ENCODE measurements at regions not wholly inside any gene's neighbourhood (a gene's known extent, or its start where the extent isn't known, plus 50 kb on each side); places are given as distances from the start of the nearest gene placed in this dataset.

DNA sequence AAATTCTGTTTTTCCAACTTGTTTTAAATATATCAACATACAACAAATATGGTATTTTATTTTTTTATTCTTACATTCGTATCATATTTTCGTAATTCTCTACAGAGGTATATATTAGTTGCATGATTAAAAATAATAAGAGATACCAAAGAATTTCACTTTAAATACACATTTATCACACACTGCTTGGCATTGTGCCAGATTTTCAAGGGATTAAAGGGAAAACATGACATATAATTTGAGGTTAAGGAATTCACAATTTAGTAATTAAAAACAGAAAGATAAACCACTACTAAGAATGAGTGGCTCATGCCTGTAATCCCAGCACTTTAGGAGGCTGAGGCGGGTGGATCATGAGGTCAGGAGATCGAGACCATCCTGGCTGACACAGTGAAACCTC lies 484.7 kb upstream of the SORCS1 start:
- WGBS, result 84% methylated on average over 4 of the region's 4 CpGs
- Histone ChIP-seq H3K9ac (ENCODE audit: low read depth in 1 of 2, low read length in 2 of 2) (no peak overlapping the region), H3K4me3 (ENCODE audit: low read depth in 1 of 3, low read length in 3 of 3) (no peak overlapping the region), H3K9me3 (ENCODE audit: control insufficient read depth in 4 of 4, low read length in 3 of 4) (no peaks in the 10 kb centered on the region), H3K27ac (ENCODE audit: low read depth in 1 of 2, low read length in 2 of 2) (no peak overlapping the region), H3K27me3 (ENCODE audit: control insufficient read depth in 4 of 4, insufficient read depth in 4 of 4, low read length in 3 of 4) (peaks cover 0 to 5% (median 0%) of the 10 kb centered on the region in 4 donors), H3K36me3 (ENCODE audit: control insufficient read depth in 4 of 4, insufficient read depth in 3 of 4, low read depth in 1 of 4, low read length in 3 of 4) (no peaks in the 10 kb centered on the region), H3K4me1 (ENCODE audit: control insufficient read depth in 4 of 4, insufficient read depth in 4 of 4, low read length in 3 of 4) (peaks cover 0 to 3% (median 0%) of the 10 kb centered on the region in 4 donors)
- no peak for DNase-seq (ENCODE audit: low spot score)
- TF ChIP-seq, protein P1, sequence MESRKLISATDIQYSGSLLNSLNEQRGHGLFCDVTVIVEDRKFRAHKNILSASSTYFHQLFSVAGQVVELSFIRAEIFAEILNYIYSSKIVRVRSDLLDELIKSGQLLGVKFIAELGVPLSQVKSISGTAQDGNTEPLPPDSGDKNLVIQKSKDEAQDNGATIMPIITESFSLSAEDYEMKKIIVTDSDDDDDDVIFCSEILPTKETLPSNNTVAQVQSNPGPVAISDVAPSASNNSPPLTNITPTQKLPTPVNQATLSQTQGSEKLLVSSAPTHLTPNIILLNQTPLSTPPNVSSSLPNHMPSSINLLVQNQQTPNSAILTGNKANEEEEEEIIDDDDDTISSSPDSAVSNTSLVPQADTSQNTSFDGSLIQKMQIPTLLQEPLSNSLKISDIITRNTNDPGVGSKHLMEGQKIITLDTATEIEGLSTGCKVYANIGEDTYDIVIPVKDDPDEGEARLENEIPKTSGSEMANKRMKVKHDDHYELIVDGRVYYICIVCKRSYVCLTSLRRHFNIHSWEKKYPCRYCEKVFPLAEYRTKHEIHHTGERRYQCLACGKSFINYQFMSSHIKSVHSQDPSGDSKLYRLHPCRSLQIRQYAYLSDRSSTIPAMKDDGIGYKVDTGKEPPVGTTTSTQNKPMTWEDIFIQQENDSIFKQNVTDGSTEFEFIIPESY (IDR thresholded peaks at IDR 0.05), result no peak
- TF ChIP-seq, protein P2, sequence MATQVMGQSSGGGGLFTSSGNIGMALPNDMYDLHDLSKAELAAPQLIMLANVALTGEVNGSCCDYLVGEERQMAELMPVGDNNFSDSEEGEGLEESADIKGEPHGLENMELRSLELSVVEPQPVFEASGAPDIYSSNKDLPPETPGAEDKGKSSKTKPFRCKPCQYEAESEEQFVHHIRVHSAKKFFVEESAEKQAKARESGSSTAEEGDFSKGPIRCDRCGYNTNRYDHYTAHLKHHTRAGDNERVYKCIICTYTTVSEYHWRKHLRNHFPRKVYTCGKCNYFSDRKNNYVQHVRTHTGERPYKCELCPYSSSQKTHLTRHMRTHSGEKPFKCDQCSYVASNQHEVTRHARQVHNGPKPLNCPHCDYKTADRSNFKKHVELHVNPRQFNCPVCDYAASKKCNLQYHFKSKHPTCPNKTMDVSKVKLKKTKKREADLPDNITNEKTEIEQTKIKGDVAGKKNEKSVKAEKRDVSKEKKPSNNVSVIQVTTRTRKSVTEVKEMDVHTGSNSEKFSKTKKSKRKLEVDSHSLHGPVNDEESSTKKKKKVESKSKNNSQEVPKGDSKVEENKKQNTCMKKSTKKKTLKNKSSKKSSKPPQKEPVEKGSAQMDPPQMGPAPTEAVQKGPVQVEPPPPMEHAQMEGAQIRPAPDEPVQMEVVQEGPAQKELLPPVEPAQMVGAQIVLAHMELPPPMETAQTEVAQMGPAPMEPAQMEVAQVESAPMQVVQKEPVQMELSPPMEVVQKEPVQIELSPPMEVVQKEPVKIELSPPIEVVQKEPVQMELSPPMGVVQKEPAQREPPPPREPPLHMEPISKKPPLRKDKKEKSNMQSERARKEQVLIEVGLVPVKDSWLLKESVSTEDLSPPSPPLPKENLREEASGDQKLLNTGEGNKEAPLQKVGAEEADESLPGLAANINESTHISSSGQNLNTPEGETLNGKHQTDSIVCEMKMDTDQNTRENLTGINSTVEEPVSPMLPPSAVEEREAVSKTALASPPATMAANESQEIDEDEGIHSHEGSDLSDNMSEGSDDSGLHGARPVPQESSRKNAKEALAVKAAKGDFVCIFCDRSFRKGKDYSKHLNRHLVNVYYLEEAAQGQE (IDR thresholded peaks at IDR 0.05), result no peak
- TF ChIP-seq FOXA2 (IDR thresholded peaks at IDR 0.05) (no peak), FOXA1 (IDR thresholded peaks at IDR 0.05) (no peak), RAD21 (IDR thresholded peaks at IDR 0.05) (no peak), HNF4A (conservative IDR thresholded peaks at IDR 0.05) (no peak), EGR1 (IDR thresholded peaks at IDR 0.05; ENCODE audit: low read depth in 2 of 2) (no peak)
- TF ChIP-seq, protein P3, sequence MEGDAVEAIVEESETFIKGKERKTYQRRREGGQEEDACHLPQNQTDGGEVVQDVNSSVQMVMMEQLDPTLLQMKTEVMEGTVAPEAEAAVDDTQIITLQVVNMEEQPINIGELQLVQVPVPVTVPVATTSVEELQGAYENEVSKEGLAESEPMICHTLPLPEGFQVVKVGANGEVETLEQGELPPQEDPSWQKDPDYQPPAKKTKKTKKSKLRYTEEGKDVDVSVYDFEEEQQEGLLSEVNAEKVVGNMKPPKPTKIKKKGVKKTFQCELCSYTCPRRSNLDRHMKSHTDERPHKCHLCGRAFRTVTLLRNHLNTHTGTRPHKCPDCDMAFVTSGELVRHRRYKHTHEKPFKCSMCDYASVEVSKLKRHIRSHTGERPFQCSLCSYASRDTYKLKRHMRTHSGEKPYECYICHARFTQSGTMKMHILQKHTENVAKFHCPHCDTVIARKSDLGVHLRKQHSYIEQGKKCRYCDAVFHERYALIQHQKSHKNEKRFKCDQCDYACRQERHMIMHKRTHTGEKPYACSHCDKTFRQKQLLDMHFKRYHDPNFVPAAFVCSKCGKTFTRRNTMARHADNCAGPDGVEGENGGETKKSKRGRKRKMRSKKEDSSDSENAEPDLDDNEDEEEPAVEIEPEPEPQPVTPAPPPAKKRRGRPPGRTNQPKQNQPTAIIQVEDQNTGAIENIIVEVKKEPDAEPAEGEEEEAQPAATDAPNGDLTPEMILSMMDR (IDR thresholded peaks at IDR 0.05; ENCODE audit: low read depth, low read length, missing input control), result no peak
- TF ChIP-seq, protein P4, sequence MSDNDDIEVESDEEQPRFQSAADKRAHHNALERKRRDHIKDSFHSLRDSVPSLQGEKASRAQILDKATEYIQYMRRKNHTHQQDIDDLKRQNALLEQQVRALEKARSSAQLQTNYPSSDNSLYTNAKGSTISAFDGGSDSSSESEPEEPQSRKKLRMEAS (IDR thresholded peaks at IDR 0.05), result no peak

DNA sequence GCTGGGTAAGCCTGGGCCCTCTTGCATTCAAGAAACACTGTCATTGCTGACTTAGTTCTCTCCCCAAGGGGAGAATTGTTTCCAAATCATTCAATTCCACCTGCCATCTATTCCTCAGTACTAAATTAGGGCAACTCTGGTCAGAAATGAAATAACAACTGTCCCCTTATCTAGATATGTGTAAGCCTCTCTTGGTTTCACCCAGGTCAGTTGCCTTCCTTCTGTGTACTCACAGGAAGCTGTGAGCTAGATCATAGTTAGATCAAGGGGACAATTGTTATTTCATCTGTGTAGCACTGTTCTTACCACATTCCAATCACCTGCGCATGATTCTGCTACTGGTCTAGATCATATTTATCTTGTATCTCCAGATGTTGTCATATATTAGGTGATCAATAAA lies 483.0 kb upstream of the SORCS1 start:
- no peak for TF ChIP-seq NR2F2 (IDR thresholded peaks at IDR 0.05)
- TF ChIP-seq, protein P2 (IDR thresholded peaks at IDR 0.05), result no peak
- TF ChIP-seq, protein P4 (IDR thresholded peaks at IDR 0.05), result no peak
- TF ChIP-seq EGR1 (IDR thresholded peaks at IDR 0.05; ENCODE audit: low read depth in 2 of 2), result no peak
- TF ChIP-seq HNF4G (IDR thresholded peaks at IDR 0.05), result no peak
- TF ChIP-seq RXRA (IDR thresholded peaks at IDR 0.05), result no peak
- TF ChIP-seq GABPA (IDR thresholded peaks at IDR 0.05 in 1 of 2, conservative IDR thresholded peaks at IDR 0.05 in 1 of 2), result no peak
- no peak for TF ChIP-seq RAD21 (IDR thresholded peaks at IDR 0.05)
- H3K27me3 ChIP-seq (ENCODE audit: control insufficient read depth in 4 of 4, insufficient read depth in 4 of 4, low read length in 3 of 4), result peaks cover 0 to 9% (median 0%) of the 10 kb centered on the region in 4 donors
- H3K27ac ChIP-seq (ENCODE audit: low read depth in 1 of 2, low read length in 2 of 2), result no peak overlapping the region
- H3K4me1 ChIP-seq (ENCODE audit: control insufficient read depth in 4 of 4, insufficient read depth in 4 of 4, low read length in 3 of 4), result no peaks in the 10 kb centered on the region
- no peak overlapping the region for H3K4me3 ChIP-seq (ENCODE audit: low read depth in 1 of 3, low read length in 3 of 3)
- no peaks in the 10 kb centered on the region for H3K9me3 ChIP-seq (ENCODE audit: control insufficient read depth in 4 of 4, low read length in 3 of 4)
- 88% methylated on average over 1 of the region's 1 CpG for WGBS
- no peak for DNase-seq (ENCODE audit: low spot score)
- no peaks in the 10 kb centered on the region for H3K36me3 ChIP-seq (ENCODE audit: control insufficient read depth in 4 of 4, insufficient read depth in 3 of 4, low read depth in 1 of 4, low read length in 3 of 4)
- H3K9ac ChIP-seq (ENCODE audit: low read depth in 1 of 2, low read length in 2 of 2), result no peak overlapping the region

All from liver (tissue), 8 donors.